Neural cell (in vitro differentiated cells): ENCODE measurements at regions not wholly inside any gene's neighbourhood (a gene's known extent, or its start where the extent isn't known, plus 50 kb on each side); places are given as distances from the start of the nearest gene placed in this dataset.

Experiments used
- H2AFZ ChIP-seq: fragments of 200-600, 300-800 bp; sonication (generic), shearing (Covaris generic); 2 replicates; pipeline ENCODE4 v1.6.0; 2014; ENCODE audit warnings: low read depth, mild to moderate bottlenecking, antibody characterized with exemption, low read length, moderate library complexity
- H3F3A ChIP-seq: fragments of 200-600 bp; shearing (Covaris generic); 2 replicates; pipeline ENCODE4 v1.6.1; 2016; ENCODE audit warnings: mild to moderate bottlenecking, moderate library complexity, mixed read lengths, antibody characterized with exemption, low read length; ENCODE audit not compliant: insufficient read depth, poor library complexity, severe bottlenecking
- H3K27ac ChIP-seq: fragments of 200-600, 300-800 bp; sonication (generic), shearing (Covaris generic); 2 replicates; pipeline ENCODE4 v1.5.1; 2014; ENCODE audit warnings: mild to moderate bottlenecking, low read length, moderate library complexity
- H3K27me3 ChIP-seq: fragments of 300-800, 200-600 bp; sonication (generic), shearing (Covaris generic); 2 replicates; pipeline ENCODE4 v1.6.0; 2014; ENCODE audit warnings: mild to moderate bottlenecking, low read depth, low read length, moderate library complexity; ENCODE audit not compliant: insufficient read depth
- H3K36me3 ChIP-seq: fragments of 300-800, 200-600 bp; sonication (generic), shearing (Covaris generic); 2 replicates; pipeline ENCODE4 v1.5.1; 2014; ENCODE audit warnings: mild to moderate bottlenecking, antibody characterized with exemption, low read length, moderate library complexity; ENCODE audit not compliant: insufficient read depth
- H3K4me2 ChIP-seq: fragments of 300-800, 200-600 bp; sonication (generic), shearing (Covaris generic); 2 replicates; pipeline ENCODE4 v1.6.0; 2014; ENCODE audit warnings: mild to moderate bottlenecking, low read length
- H3K4me3 ChIP-seq: fragments of 300-800, 200-600 bp; sonication (generic), shearing (Covaris generic); 2 replicates; pipeline ENCODE4 v1.5.1; 2014; ENCODE audit warnings: mild to moderate bottlenecking, low read length, moderate library complexity
- H3K79me2 ChIP-seq: fragments of 200-600 bp; shearing (Covaris generic); replicated peaks from 2 replicates; pipeline ENCODE4 v1.6.0; 2014; ENCODE audit warnings: mild to moderate bottlenecking, low read length, moderate library complexity; ENCODE audit not compliant: insufficient read depth
- H3K9ac ChIP-seq: fragments of 300-800, 200-600 bp; sonication (generic), shearing (Covaris generic); 2 replicates; pipeline ENCODE4 v1.6.1; 2016; ENCODE audit warnings: mild to moderate bottlenecking, low read length, mixed read lengths
- H3K9me2 ChIP-seq: fragments of 200-600 bp; shearing (Covaris generic); 2 replicates; pipeline ENCODE4 v1.6.1; 2016; ENCODE audit warnings: mild to moderate bottlenecking, low read length, mixed read lengths; ENCODE audit not compliant: insufficient read depth
- H3K9me3 ChIP-seq: fragments of 200-600, 300-800 bp; sonication (generic), shearing (Covaris generic); 2 replicates; pipeline ENCODE4 v1.6.1; 2016; ENCODE audit warnings: mild to moderate bottlenecking, mixed run types, low read length, moderate library complexity, mixed read lengths
- H4K20me1 ChIP-seq: fragments of 200-600 bp; shearing (Covaris generic); 2 replicates; pipeline ENCODE4 v1.6.1; 2016; ENCODE audit warnings: mild to moderate bottlenecking, mixed run types; ENCODE audit not compliant: insufficient read depth
- EP300 ChIP-seq: fragments of 450-650 bp; conservative IDR thresholded peaks from 2 replicates; pipeline ENCODE4 v1.6.1; 2014; ENCODE audit warnings: antibody characterized with exemption, mild to moderate bottlenecking, moderate library complexity; ENCODE audit not compliant: poor library complexity, severe bottlenecking
- EZH2 ChIP-seq: fragments of 200-600, 300-800 bp; shearing (Covaris generic), sonication (generic); IDR thresholded peaks from 2 replicates; pipeline ENCODE4 v1.6.1; 2014; ENCODE audit warnings: antibody characterized with exemption, low read length, borderline replicate concordance, mild to moderate bottlenecking; ENCODE audit not compliant: insufficient read depth, poor library complexity, severe bottlenecking
- MXI1 ChIP-seq: fragments of 450-650 bp; conservative IDR thresholded peaks from 2 replicates; pipeline ENCODE4 v1.6.1; 2014; ENCODE audit warnings: antibody characterized with exemption, mild to moderate bottlenecking; ENCODE audit not compliant: poor library complexity, severe bottlenecking
- POLR2AphosphoS5 ChIP-seq: IDR thresholded peaks from 2 replicates; pipeline ENCODE4 v1.6.1; 2012
- RAD21 ChIP-seq: fragments of 450-650 bp; conservative IDR thresholded peaks from 2 replicates; pipeline ENCODE4 v1.6.1; 2014; ENCODE audit warnings: antibody characterized with exemption, mild to moderate bottlenecking, moderate library complexity
- SMC3 ChIP-seq: fragments of 450-650 bp; conservative IDR thresholded peaks from 2 replicates; pipeline ENCODE4 v1.6.1; 2014; ENCODE audit warnings: antibody characterized with exemption, mild to moderate bottlenecking, moderate library complexity; ENCODE audit not compliant: poor library complexity
- TAF1 ChIP-seq: IDR thresholded peaks from 2 replicates; pipeline ENCODE4 v1.6.1; 2012; ENCODE audit warnings: low read depth
- TF ChIP-seq, protein P1 (sequence below): fragments of 450-650 bp; IDR thresholded peaks from 2 replicates; pipeline ENCODE4 v1.5.1; 2014; ENCODE audit warnings: antibody characterized with exemption, mild to moderate bottlenecking, moderate library complexity; ENCODE audit not compliant: poor library complexity, severe bottlenecking
- TF ChIP-seq, protein P2 (sequence below): IDR thresholded peaks from 2 replicates; pipeline ENCODE4 v1.6.1; 2012; ENCODE audit warnings: borderline replicate concordance

DNA sequence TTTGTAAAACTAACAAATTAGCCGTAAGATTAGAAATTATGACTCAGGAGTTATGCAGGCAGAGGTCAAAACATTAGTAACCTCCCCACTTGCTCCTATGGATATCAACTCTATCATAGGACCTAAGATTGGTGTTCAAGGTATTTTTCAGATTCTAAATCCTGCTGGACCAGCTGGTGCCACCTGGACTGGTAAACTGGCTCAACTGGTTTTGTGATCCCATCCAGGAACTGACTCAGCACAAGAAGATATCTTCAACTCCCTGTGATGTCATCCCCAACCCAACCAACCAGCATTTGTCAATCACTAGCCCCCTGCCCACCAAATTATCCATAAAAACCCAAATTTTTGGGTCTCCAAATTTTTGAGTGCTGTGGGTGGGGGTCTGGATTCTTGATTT is 98.1 kb upstream of the OR4E1 start:
- Histone ChIP-seq H3K36me3 (no peaks in the 10 kb centered on the region), H3K4me2 (no peak overlapping the region), H3K4me3 (no peak overlapping the region), H3K9ac (no peak overlapping the region), H2AFZ (no peak overlapping the region), H3K27me3 (no peaks in the 10 kb centered on the region), H3K9me2 (no peaks in the 10 kb centered on the region), H3K79me2 (no peaks in the 10 kb centered on the region), H3K9me3 (no peaks in the 10 kb centered on the region), H3K27ac (no peak overlapping the region), H3F3A (no peaks in the 10 kb centered on the region), H4K20me1 (no peaks in the 10 kb centered on the region)
- no peak for TF ChIP-seq POLR2AphosphoS5
- TF ChIP-seq, protein P1, sequence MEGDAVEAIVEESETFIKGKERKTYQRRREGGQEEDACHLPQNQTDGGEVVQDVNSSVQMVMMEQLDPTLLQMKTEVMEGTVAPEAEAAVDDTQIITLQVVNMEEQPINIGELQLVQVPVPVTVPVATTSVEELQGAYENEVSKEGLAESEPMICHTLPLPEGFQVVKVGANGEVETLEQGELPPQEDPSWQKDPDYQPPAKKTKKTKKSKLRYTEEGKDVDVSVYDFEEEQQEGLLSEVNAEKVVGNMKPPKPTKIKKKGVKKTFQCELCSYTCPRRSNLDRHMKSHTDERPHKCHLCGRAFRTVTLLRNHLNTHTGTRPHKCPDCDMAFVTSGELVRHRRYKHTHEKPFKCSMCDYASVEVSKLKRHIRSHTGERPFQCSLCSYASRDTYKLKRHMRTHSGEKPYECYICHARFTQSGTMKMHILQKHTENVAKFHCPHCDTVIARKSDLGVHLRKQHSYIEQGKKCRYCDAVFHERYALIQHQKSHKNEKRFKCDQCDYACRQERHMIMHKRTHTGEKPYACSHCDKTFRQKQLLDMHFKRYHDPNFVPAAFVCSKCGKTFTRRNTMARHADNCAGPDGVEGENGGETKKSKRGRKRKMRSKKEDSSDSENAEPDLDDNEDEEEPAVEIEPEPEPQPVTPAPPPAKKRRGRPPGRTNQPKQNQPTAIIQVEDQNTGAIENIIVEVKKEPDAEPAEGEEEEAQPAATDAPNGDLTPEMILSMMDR: no peak
- TF ChIP-seq SMC3: no peak
- TF ChIP-seq RAD21: no peak
- TF ChIP-seq TAF1: no peak
- TF ChIP-seq, protein P2, sequence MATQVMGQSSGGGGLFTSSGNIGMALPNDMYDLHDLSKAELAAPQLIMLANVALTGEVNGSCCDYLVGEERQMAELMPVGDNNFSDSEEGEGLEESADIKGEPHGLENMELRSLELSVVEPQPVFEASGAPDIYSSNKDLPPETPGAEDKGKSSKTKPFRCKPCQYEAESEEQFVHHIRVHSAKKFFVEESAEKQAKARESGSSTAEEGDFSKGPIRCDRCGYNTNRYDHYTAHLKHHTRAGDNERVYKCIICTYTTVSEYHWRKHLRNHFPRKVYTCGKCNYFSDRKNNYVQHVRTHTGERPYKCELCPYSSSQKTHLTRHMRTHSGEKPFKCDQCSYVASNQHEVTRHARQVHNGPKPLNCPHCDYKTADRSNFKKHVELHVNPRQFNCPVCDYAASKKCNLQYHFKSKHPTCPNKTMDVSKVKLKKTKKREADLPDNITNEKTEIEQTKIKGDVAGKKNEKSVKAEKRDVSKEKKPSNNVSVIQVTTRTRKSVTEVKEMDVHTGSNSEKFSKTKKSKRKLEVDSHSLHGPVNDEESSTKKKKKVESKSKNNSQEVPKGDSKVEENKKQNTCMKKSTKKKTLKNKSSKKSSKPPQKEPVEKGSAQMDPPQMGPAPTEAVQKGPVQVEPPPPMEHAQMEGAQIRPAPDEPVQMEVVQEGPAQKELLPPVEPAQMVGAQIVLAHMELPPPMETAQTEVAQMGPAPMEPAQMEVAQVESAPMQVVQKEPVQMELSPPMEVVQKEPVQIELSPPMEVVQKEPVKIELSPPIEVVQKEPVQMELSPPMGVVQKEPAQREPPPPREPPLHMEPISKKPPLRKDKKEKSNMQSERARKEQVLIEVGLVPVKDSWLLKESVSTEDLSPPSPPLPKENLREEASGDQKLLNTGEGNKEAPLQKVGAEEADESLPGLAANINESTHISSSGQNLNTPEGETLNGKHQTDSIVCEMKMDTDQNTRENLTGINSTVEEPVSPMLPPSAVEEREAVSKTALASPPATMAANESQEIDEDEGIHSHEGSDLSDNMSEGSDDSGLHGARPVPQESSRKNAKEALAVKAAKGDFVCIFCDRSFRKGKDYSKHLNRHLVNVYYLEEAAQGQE: no peak
- no peak for TF ChIP-seq EZH2
- no peak for TF ChIP-seq EP300
- TF ChIP-seq MXI1: no peak

DNA sequence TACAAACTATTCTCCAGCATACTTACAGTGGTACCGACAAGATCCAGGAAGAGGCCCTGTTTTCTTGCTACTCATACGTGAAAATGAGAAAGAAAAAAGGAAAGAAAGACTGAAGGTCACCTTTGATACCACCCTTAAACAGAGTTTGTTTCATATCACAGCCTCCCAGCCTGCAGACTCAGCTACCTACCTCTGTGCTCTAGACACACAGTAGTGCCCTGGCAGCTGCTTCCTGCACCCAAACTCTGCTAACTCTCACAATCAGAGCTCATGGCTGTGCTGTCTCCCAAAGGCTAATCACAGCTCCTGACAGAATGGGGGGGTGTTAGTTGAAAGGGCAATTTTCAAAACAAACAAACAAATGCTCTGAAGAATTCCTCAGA is 95.2 kb upstream of the OR4E1 start:
- Histone ChIP-seq H3K9me3 (no peaks in the 10 kb centered on the region), H3K9ac (no peak overlapping the region), H3K36me3 (no peaks in the 10 kb centered on the region), H2AFZ (no peak overlapping the region), H3K27me3 (no peaks in the 10 kb centered on the region), H3K4me3 (no peak overlapping the region), H4K20me1 (no peaks in the 10 kb centered on the region), H3K79me2 (no peaks in the 10 kb centered on the region), H3F3A (no peaks in the 10 kb centered on the region), H3K4me2 (no peak overlapping the region), H3K27ac (no peak overlapping the region), H3K9me2 (no peaks in the 10 kb centered on the region)
- TF ChIP-seq EZH2 (no peak), RAD21 (no peak), MXI1 (no peak), POLR2AphosphoS5 (no peak), SMC3 (no peak), TAF1 (no peak), EP300 (no peak)
- TF ChIP-seq, protein P1: no peak
- TF ChIP-seq, protein P2: no peak
